ENCODE measurements at regions not wholly inside any gene's neighbourhood (a gene's known extent, or its start where the extent isn't known, plus 50 kb on each side); places are given as distances from the start of the nearest gene placed in this dataset.

DNA sequence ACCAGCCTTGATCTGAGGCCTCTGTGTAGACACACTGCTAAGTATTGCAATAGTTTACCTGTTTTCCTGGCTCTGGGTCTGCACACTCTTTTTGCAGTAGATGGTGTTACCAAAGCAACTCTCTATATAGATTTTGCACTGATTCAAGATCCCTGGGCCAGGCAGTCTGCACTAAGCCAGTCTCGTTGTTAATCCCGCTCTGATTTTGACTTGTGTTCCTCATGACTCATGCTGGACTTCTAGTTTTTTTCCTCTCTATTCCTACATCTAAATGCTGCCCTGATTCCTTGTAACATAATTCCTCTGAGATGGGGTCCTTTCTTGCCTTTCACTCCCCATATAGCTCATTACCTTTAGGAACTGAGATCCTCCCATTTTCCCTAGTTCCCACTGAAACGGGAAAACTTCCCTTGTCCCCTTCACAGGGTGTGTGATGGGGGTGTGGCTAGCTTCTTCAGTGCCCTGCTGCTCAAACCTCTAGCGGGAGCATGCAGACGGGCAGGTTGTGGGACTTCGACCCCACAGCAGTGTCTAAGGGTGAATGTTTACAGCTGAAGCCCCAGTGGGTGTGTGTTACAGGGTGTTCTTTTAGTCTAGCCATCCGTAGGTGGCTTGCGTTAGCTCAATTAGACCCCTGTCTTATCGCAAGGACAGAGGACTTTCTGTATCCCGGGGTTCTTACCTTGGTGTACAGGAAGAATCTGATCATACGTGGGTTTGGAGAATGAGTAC, 106.5 kb upstream of the RAB3GAP2 start:
- TF ChIP-seq POLR2AphosphoS5 (IDR thresholded peaks at IDR 0.05; ENCODE audit: low read depth, low read length), result no peak
- TF ChIP-seq, protein P1, sequence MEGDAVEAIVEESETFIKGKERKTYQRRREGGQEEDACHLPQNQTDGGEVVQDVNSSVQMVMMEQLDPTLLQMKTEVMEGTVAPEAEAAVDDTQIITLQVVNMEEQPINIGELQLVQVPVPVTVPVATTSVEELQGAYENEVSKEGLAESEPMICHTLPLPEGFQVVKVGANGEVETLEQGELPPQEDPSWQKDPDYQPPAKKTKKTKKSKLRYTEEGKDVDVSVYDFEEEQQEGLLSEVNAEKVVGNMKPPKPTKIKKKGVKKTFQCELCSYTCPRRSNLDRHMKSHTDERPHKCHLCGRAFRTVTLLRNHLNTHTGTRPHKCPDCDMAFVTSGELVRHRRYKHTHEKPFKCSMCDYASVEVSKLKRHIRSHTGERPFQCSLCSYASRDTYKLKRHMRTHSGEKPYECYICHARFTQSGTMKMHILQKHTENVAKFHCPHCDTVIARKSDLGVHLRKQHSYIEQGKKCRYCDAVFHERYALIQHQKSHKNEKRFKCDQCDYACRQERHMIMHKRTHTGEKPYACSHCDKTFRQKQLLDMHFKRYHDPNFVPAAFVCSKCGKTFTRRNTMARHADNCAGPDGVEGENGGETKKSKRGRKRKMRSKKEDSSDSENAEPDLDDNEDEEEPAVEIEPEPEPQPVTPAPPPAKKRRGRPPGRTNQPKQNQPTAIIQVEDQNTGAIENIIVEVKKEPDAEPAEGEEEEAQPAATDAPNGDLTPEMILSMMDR (IDR thresholded peaks at IDR 0.05), result no peak
- no peak for TF ChIP-seq MXI1 (IDR thresholded peaks at IDR 0.05; ENCODE audit: low read depth, low read length)
- TF ChIP-seq, protein P2, sequence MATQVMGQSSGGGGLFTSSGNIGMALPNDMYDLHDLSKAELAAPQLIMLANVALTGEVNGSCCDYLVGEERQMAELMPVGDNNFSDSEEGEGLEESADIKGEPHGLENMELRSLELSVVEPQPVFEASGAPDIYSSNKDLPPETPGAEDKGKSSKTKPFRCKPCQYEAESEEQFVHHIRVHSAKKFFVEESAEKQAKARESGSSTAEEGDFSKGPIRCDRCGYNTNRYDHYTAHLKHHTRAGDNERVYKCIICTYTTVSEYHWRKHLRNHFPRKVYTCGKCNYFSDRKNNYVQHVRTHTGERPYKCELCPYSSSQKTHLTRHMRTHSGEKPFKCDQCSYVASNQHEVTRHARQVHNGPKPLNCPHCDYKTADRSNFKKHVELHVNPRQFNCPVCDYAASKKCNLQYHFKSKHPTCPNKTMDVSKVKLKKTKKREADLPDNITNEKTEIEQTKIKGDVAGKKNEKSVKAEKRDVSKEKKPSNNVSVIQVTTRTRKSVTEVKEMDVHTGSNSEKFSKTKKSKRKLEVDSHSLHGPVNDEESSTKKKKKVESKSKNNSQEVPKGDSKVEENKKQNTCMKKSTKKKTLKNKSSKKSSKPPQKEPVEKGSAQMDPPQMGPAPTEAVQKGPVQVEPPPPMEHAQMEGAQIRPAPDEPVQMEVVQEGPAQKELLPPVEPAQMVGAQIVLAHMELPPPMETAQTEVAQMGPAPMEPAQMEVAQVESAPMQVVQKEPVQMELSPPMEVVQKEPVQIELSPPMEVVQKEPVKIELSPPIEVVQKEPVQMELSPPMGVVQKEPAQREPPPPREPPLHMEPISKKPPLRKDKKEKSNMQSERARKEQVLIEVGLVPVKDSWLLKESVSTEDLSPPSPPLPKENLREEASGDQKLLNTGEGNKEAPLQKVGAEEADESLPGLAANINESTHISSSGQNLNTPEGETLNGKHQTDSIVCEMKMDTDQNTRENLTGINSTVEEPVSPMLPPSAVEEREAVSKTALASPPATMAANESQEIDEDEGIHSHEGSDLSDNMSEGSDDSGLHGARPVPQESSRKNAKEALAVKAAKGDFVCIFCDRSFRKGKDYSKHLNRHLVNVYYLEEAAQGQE (IDR thresholded peaks at IDR 0.05; ENCODE audit: low read depth, low read length), result no peak
- TF ChIP-seq, protein P3, sequence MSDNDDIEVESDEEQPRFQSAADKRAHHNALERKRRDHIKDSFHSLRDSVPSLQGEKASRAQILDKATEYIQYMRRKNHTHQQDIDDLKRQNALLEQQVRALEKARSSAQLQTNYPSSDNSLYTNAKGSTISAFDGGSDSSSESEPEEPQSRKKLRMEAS (IDR thresholded peaks at IDR 0.05; ENCODE audit: low read depth), result no peak
- no peak for TF ChIP-seq SIN3A (IDR thresholded peaks at IDR 0.05; ENCODE audit: borderline replicate concordance, low read depth, low read length)
- no peak for TF ChIP-seq TCF12 (IDR thresholded peaks at IDR 0.05)
- no peak for TF ChIP-seq TAF1 (IDR thresholded peaks at IDR 0.05; ENCODE audit: borderline replicate concordance, low read depth, low read length)
- TF ChIP-seq SMC3 (IDR thresholded peaks at IDR 0.05; ENCODE audit: low read depth, low read length), result no peak
